Central memory CD8-positive, alpha-beta T cell (primary cell): ENCODE measurements at regions not wholly inside any gene's neighbourhood (a gene's known extent, or its start where the extent isn't known, plus 50 kb on each side); places are given as distances from the start of the nearest gene placed in this dataset.
"Not testable (repeated sequence)": the region's sequence is repeated elsewhere in the genome, so short reads cannot be mapped to it uniquely, and the experiment has no call there.

Experiments used
- ATAC-seq: fragments of 150-1000 bp; cut with Tn5 transposase; replicated peaks from 2 replicates; pipeline ENCODE4 v1.10.0; 2022; ENCODE audit warnings: mild to moderate bottlenecking, moderate FRiP score, moderate number of reproducible peaks; ENCODE audit not compliant: poor library complexity, severe bottlenecking; ENCODE audit errors: extremely low read depth
- DNase-seq, 2 donors: peaks; one replicate each; pipeline ENCODE4 v3.0.0; 2021; ENCODE audit warnings: low spot score in 2 of 2
- H3K27ac Mint-ChIP-seq: one replicate; pipeline ENCODE4 v1.8.0; 2022; ENCODE audit warnings: low read depth, mild to moderate bottlenecking, moderate library complexity, mixed read lengths
- H3K27me3 Mint-ChIP-seq: one replicate; pipeline ENCODE4 v1.8.0; 2022; ENCODE audit warnings: mixed read lengths
- H3K36me3 Mint-ChIP-seq: one replicate; pipeline ENCODE4 v1.8.0; 2022; ENCODE audit warnings: mild to moderate bottlenecking, moderate library complexity, mixed read lengths; ENCODE audit not compliant: insufficient read depth
- H3K4me1 Mint-ChIP-seq: one replicate; pipeline ENCODE4 v1.8.0; 2022; ENCODE audit warnings: mixed read lengths
- H3K4me3 Mint-ChIP-seq: one replicate; pipeline ENCODE4 v1.8.0; 2022; ENCODE audit warnings: mild to moderate bottlenecking, moderate library complexity, mixed read lengths
- H3K9me3 Mint-ChIP-seq: one replicate; pipeline ENCODE4 v1.8.0; 2022; ENCODE audit warnings: mixed read lengths

DNA sequence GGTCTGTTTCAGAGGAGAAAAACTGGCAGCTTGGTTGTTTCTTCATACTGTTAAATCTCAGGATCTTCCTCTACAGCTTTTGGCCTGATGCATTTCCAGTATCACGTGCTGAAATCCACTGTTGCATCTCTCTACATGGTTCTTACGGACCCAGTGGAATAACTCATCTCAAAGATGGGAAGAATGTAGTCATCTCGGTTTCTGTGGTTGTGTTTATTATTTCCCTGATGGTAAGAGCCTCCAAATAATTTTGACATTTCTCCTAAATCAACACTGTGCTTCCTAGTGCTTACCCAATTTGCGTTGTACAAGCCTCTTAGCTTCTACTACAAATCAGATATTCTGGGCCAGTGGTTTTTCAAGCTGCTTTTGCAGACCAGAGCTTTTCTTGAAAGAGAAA is 812.8 kb downstream of the C12orf50 start:
- no peak overlapping the region for H3K4me3 Mint-ChIP-seq
- H3K9me3 Mint-ChIP-seq: no peaks in the 10 kb centered on the region
- ATAC-seq (no peak), DNase-seq (no peak)
- no peak overlapping the region for H3K27ac Mint-ChIP-seq
- H3K36me3 Mint-ChIP-seq: no peaks in the 10 kb centered on the region
- H3K27me3 Mint-ChIP-seq: no peaks in the 10 kb centered on the region
- H3K4me1 Mint-ChIP-seq: no peaks in the 10 kb centered on the region

DNA sequence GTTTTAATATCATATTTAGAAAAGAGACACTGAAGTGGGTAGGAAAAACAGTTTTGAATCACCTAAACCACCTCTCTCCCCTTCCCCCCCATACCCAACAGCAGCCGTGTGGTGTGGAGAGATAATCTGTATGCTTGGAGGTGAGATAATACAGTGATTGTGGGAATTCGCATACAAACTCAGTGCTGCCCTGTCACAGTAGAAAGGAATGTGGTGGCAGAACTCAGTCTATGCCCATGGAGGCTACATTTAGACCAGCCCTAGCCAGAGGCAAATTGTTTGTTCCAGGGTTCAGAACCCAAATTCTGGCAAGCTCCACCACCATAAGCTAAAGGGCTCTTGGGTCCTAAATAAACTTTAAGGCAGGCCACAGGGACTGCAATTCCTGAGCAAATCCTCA is 827.0 kb downstream of the C12orf50 start:
- H3K4me1 Mint-ChIP-seq: no peaks in the 10 kb centered on the region
- H3K36me3 Mint-ChIP-seq: no peaks in the 10 kb centered on the region
- no peaks in the 10 kb centered on the region for H3K27me3 Mint-ChIP-seq
- H3K9me3 Mint-ChIP-seq: peaks cover 37% of the 10 kb centered on the region
- no peak overlapping the region for H3K4me3 Mint-ChIP-seq
- ATAC-seq (no peak), DNase-seq (no peak)
- no peak overlapping the region for H3K27ac Mint-ChIP-seq

GRCh38 chr12:87201598-87201997 is 827.6 kb downstream of the C12orf50 start:
- no peak overlapping the region for H3K4me3 Mint-ChIP-seq
- no peaks in the 10 kb centered on the region for H3K27me3 Mint-ChIP-seq
- H3K27ac Mint-ChIP-seq: no peak overlapping the region
- H3K9me3 Mint-ChIP-seq: peaks cover 31% of the 10 kb centered on the region
- DNase-seq (no peak), ATAC-seq (no peak)
- H3K4me1 Mint-ChIP-seq: no peaks in the 10 kb centered on the region
- H3K36me3 Mint-ChIP-seq: no peaks in the 10 kb centered on the region

DNA sequence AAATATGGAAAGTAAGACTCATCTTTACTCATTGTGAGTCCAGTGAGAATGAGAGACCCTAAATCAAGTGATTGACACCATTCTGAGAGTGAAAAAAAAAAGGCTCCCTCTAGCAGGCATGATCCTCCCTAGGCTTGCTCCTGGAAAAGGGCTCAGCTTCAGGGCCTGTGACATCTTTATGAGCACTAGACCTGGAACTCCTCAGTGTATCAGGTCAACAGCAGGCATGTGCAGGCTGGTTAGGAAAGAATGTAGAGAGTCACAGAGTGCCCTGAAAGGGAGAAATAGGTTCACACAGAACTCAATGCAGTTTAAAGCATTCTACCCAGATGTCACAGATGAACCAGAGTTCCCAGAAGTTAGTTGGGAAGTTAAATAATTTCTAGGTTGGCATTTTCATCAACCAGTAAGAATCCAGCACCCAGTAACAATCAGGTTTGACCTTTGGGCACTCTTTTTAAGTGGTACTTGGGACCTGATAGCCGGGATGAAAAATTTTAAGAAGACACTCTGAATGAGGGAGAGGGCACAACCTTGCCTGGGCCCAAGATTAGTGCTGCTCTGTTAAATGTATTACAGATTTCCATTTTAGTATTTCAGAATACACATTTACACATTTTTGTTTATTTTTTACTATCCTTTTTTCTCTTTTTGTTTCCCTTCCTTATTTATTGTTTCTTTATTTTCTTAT is 828.8 kb downstream of the C12orf50 start:
- Mint-ChIP-seq H3K9me3 (peaks cover 21% of the 10 kb centered on the region), H3K27me3 (no peaks in the 10 kb centered on the region), H3K36me3 (no peaks in the 10 kb centered on the region), H3K27ac (no peak overlapping the region), H3K4me3 (no peak overlapping the region), H3K4me1 (no peaks in the 10 kb centered on the region)
- DNase-seq (no peak), ATAC-seq (no peak)

GRCh38 chr12:87198181-87198580 is 831.0 kb downstream of the C12orf50 start:
- no peak for DNase-seq
- Mint-ChIP-seq H3K4me3 (no peak overlapping the region), H3K36me3 (no peaks in the 10 kb centered on the region), H3K27ac (no peak overlapping the region), H3K9me3 (peaks cover 16% of the 10 kb centered on the region), H3K4me1 (no peaks in the 10 kb centered on the region), H3K27me3 (no peaks in the 10 kb centered on the region)
- ATAC-seq: no peak

GRCh38 chr12:87196321-87196720 is 832.9 kb downstream of the C12orf50 start:
- Mint-ChIP-seq H3K4me1 (no peaks in the 10 kb centered on the region), H3K9me3 (peaks cover 11% of the 10 kb centered on the region), H3K27me3 (no peaks in the 10 kb centered on the region), H3K4me3 (no peak overlapping the region), H3K27ac (no peak overlapping the region), H3K36me3 (no peaks in the 10 kb centered on the region)
- no peak for ATAC-seq
- DNase-seq: no peak

DNA sequence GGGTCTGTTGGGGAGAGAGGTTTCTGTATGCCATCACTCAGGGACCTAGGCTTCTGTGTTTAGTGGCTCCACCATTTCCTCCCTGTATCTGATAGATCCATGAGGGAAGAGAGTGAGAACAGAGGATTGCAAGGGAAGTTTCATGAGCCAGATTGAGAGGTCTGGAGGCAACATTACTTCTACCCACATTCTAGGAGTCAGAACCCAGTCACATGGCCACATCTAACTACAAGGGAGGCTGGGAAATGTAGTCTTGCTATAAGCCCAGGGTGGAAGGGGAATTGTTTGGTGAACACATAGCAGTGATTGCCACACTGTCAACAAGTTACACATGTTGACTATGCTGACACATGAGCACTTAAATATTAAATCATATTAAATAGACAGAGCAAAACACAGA is 834.8 kb downstream of the C12orf50 start:
- not testable (repeated sequence) for H3K27ac Mint-ChIP-seq, H3K4me3 Mint-ChIP-seq, H3K4me1 Mint-ChIP-seq, ATAC-seq, H3K9me3 Mint-ChIP-seq, DNase-seq, H3K27me3 Mint-ChIP-seq, H3K36me3 Mint-ChIP-seq

GRCh38 chr12:87185367-87185766 is 843.8 kb downstream of the C12orf50 start:
- no peaks in the 10 kb centered on the region for H3K4me1 Mint-ChIP-seq
- no peaks in the 10 kb centered on the region for H3K36me3 Mint-ChIP-seq
- peaks cover 13% of the 10 kb centered on the region for H3K9me3 Mint-ChIP-seq
- DNase-seq (no peak), ATAC-seq (no peak)
- no peak overlapping the region for H3K4me3 Mint-ChIP-seq
- no peak overlapping the region for H3K27ac Mint-ChIP-seq
- no peaks in the 10 kb centered on the region for H3K27me3 Mint-ChIP-seq

DNA sequence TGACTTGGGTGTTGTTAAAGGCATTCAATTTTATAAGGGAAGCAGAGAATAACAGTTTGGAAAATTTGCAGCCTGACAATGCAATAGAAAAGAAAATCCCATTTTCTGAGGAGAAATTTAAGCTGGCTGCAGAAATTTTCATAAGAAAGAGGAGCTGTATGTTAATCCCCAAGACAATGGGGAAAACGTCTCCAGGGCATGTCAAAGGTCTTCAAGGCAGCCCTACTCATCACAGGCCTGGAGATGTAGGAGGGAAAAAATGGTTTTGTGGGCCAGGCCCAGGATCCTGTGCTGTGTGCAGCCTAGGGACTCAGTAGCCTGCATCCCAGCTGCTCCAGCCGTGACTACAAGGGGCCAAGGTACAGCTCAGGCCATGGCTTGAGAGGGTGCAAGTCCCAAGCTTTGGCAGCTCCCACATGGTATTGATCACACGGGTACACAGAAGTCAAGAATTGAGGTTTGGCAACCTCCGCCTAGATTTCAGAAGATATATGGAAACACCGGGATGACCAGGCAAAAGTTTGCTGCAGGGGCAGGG is 846.4 kb downstream of the C12orf50 start:
- Mint-ChIP-seq H3K27ac (no peak overlapping the region), H3K9me3 (peaks cover 13% of the 10 kb centered on the region), H3K36me3 (no peaks in the 10 kb centered on the region), H3K4me3 (no peak overlapping the region), H3K4me1 (no peaks in the 10 kb centered on the region), H3K27me3 (no peaks in the 10 kb centered on the region)
- DNase-seq (no peak), ATAC-seq (no peak)

- Mint-ChIP-seq H3K9me3 (peaks cover 37% of the 10 kb centered on the region), H3K27ac (no peak overlapping the region), H3K27me3 (no peaks in the 10 kb centered on the region), H3K36me3 (no peaks in the 10 kb centered on the region), H3K4me3 (no peak overlapping the region), H3K4me1 (no peaks in the 10 kb centered on the region)
- DNase-seq (no peak), ATAC-seq (no peak)
These were observed 857.8 kb downstream of the C12orf50 start for GRCh38 chr12:87171356-87171755.

GRCh38 chr12:87169010-87169409 is 860.2 kb downstream of the C12orf50 start:
- Mint-ChIP-seq H3K36me3 (no peaks in the 10 kb centered on the region), H3K4me3 (no peak overlapping the region), H3K4me1 (no peaks in the 10 kb centered on the region), H3K9me3 (peaks cover 27% of the 10 kb centered on the region), H3K27me3 (no peaks in the 10 kb centered on the region), H3K27ac (no peak overlapping the region)
- ATAC-seq: no peak
- DNase-seq: no peak

- no peak for DNase-seq
- Mint-ChIP-seq H3K36me3 (no peaks in the 10 kb centered on the region), H3K27ac (no peak overlapping the region), H3K9me3 (peaks cover 23% of the 10 kb centered on the region), H3K27me3 (no peaks in the 10 kb centered on the region), H3K4me3 (no peak overlapping the region), H3K4me1 (no peaks in the 10 kb centered on the region)
- ATAC-seq: no peak
These were observed 863.3 kb downstream of the C12orf50 start for GRCh38 chr12:87165733-87166375.

DNA sequence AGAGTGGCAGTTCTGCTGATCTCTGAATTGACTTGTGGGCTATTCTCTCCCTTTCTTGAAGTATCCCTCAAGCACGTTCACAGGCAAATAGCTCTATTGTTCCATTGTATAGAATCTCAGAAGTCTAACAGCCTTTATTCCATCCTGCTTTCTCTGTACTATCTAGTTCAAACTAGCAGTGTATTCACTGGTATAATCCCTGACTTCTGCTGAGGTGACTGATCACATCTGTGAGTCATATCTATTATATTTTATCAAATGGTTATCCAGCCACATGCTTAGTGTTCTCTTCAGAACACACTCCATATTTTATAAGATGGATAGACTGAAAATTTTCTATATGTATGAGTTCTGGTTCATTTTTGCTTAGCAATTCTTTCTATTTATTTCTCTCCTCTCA is 866.1 kb downstream of the C12orf50 start:
- no peak for DNase-seq
- peaks cover 23% of the 10 kb centered on the region for H3K9me3 Mint-ChIP-seq
- no peaks in the 10 kb centered on the region for H3K36me3 Mint-ChIP-seq
- H3K27ac Mint-ChIP-seq: no peak overlapping the region
- no peak overlapping the region for H3K4me3 Mint-ChIP-seq
- no peak for ATAC-seq
- H3K27me3 Mint-ChIP-seq: no peaks in the 10 kb centered on the region
- no peaks in the 10 kb centered on the region for H3K4me1 Mint-ChIP-seq
